Astrocyte of the spinal cord (primary cell): ENCODE measurements at regions not wholly inside any gene's neighbourhood (a gene's known extent, or its start where the extent isn't known, plus 50 kb on each side); places are given as distances from the start of the nearest gene placed in this dataset.
A peak's percentile ranks its signal among the peaks of the same experiment; 100 is the strongest.

Experiments used
- DNase-seq: peaks from one replicate; pipeline ENCODE4 v3.0.0; 2011; ENCODE audit warnings: low read depth, low spot score
- H3K4me3 ChIP-seq: 2 replicates; pipeline ENCODE4 v1.5.1; 2011; ENCODE audit warnings: low read depth, mild to moderate bottlenecking, low read length, moderate library complexity
- in situ Hi-C: cut with HindIII; loops from 2 replicates; pipeline ENCODE4 v1.10.0; 2017; ENCODE audit warnings: low sequenced_read_pairs
- TF ChIP-seq, protein P1 (sequence below): IDR thresholded peaks from 2 replicates; pipeline ENCODE4 v1.5.1; 2012; ENCODE audit warnings: low read depth, mild to moderate bottlenecking, low read length, inconsistent platforms

- in situ Hi-C loops: no loop called here
- TF ChIP-seq, protein P1, sequence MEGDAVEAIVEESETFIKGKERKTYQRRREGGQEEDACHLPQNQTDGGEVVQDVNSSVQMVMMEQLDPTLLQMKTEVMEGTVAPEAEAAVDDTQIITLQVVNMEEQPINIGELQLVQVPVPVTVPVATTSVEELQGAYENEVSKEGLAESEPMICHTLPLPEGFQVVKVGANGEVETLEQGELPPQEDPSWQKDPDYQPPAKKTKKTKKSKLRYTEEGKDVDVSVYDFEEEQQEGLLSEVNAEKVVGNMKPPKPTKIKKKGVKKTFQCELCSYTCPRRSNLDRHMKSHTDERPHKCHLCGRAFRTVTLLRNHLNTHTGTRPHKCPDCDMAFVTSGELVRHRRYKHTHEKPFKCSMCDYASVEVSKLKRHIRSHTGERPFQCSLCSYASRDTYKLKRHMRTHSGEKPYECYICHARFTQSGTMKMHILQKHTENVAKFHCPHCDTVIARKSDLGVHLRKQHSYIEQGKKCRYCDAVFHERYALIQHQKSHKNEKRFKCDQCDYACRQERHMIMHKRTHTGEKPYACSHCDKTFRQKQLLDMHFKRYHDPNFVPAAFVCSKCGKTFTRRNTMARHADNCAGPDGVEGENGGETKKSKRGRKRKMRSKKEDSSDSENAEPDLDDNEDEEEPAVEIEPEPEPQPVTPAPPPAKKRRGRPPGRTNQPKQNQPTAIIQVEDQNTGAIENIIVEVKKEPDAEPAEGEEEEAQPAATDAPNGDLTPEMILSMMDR: no peak
- H3K4me3 ChIP-seq: peak overlapping the region; percentile 71
Measured at GRCh38 chr6:56841751-56842150, 113.2 kb upstream of the BEND6 start.

DNA sequence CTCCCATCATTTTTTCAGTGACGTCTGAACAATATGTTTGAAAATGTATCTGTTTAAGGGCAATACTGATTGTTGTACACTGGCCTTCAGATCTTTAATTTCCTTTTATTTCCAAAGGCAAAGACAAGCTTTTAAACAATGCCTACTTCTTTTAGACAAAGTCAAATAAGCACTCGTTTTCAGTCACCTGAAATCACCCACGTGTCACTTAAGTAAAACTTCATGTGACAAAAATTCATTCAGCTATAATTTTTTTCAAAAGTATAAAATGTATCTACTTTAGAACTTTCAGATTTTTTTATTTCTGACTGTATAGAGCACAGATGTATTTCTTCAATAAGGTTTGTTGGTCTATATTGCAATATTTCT lies 113.5 kb upstream of the BEND6 start:
- no peak for DNase-seq
- TF ChIP-seq, protein P1: no peak
- in situ Hi-C loops: no loop called here
- H3K4me3 ChIP-seq: peak overlapping the region; percentile 71

More at GRCh38 chr6:56841751-56842150, 113.2 kb upstream of the BEND6 start:
- no peak for DNase-seq

DNA sequence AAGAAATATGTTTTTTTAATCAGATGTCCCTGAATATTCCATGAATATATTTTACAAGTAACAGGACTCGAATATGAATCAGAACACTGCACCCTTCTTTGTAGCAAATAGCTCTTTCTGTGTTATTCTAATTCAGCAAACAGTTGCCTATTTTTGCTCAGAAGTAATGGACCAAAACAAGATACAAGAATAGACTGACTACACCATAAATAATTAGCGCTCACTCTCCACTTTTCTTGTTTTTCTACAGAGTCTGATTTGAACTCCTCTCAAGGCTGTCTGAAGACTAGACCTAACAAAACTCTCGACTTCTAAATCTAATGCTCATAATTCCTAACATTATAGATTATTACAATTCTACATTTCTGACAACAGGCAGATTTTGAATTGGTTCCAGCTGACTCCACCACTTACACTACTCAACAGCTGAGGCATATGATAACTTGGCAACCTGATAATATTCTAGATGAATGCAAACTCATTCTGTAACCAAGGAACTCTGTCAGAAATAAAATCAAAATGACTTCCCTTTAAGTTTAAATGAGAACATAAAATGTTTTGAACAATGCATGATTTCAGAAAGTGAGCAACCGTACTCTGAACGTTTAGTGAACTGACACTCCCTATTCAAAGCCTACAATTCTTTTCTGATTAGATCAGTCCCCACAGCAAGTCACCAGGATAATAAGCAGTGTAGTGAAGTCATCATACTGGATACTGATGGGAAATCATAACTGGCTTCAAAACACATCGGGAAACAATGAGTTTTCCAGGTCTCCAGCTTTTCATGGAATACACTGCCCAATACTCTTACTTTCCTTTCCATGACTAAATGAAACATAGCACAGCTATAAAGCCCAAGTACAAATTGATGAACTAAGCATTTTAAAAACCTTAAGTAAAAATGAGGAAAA lies 114.2 kb upstream of the BEND6 start:
- TF ChIP-seq, protein P1: no peak
- H3K4me3 ChIP-seq: peak overlapping the region; percentile 71
- peak; percentile 80 for DNase-seq
- in situ Hi-C loops: no loop called here

DNA sequence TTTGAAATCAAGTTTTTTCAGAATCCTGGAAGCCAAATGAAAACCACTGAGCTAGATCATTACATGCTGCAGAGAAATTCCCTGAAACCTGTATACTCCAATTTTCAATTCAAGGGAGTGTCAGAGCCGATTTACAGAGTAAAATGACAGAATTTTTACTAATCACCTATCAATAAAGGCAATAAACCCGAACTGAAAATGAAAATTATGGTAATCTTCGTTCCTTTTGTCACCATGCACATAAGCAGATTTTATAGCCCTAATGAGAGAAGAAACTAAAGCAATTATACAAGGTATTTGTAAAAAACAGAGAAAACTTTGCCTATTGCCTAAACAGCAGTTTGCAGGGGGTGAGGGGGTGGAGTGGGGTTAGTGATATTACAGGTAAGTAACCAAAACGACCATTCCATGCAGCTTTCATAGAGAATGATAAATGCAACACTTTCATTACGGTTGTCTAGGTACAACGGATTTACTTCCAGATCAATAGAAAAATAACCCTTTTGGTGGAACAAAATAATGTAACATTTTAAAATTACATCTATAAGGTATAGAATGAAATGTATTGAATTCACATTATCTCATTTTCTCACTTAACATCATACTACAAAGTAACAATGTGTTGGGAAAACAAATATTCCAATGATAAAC lies 115.2 kb upstream of the BEND6 start:
- no peak overlapping the region for H3K4me3 ChIP-seq
- in situ Hi-C loops: no loop called here
- no peak for DNase-seq
- TF ChIP-seq, protein P1: no peak

GRCh38 chr6:56838965-56839364 lies 115.9 kb upstream of the BEND6 start:
- TF ChIP-seq, protein P1: no peak
- no peak for DNase-seq
- in situ Hi-C loops: no loop called here
- H3K4me3 ChIP-seq: no peak overlapping the region

DNA sequence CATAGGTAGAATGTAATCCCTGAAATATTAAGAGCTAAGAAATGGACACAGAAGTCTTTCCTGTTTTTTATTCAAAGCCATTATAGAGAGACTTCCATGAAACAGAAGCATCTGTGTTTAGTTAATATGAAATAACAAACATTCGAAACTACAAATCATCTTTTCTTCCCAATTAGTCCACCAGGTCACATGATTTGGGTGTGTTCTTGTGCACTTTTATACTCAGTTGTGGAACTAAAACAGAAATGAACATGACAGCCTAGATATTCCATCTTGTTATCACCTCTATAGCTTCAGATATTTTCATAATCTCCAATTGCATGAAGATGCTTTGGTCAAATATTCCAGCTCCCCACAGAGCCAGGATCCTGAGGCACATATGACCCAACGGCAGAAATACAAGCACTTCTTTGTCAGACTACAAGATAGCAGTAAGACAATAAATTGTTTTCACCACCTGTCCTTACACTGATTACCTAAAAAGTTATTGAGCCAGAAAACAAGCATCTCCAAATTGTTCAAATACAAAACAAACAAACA lies 116.8 kb upstream of the BEND6 start:
- in situ Hi-C loops: no loop called here
- TF ChIP-seq, protein P1: no peak
- no peak for DNase-seq
- H3K4me3 ChIP-seq: no peak overlapping the region
